PC-9 (cell line): ENCODE measurements at regions not wholly inside any gene's neighbourhood (a gene's known extent, or its start where the extent isn't known, plus 50 kb on each side); places are given as distances from the start of the nearest gene placed in this dataset.

ENCODE experiments used
- BruUV-seq: library from RNA; stranded (reverse); fragments of 400-500 nt; replicated peaks from 2 replicates; lab custom pipeline; 2021; lab: Mats Ljungman, UMichigan
- CTCF ChIA-PET: fragments of 300-600 bp; sonication (Branson Sonifier 250); formaldehyde crosslinking; loops from one replicate; lab custom pipeline; 2022; ENCODE audit warnings: antibody characterized with exemption; lab: Charles Lee
- POLR2A ChIA-PET: fragments of 300-600 bp; sonication (Branson Sonifier 250); formaldehyde crosslinking; loops from one replicate; lab custom pipeline; 2022; ENCODE audit warnings: antibody characterized with exemption; ENCODE audit not compliant: unreplicated experiment; lab: Charles Lee
- DNase-seq, 2 experiments: peaks; one replicate each; pipeline versions ENCODE4 v3.0.0 to v3.0.0-alpha.2; 2015 to 2022; ENCODE audit warnings: mixed read lengths in 1 of 2
- H2AFZ ChIP-seq: fragments of 200-600 bp; sonication (generic); 2 replicates; pipeline ENCODE4 v1.8.1; 2017; ENCODE audit warnings: antibody characterized with exemption
- H3F3A ChIP-seq: fragments of 200-600 bp; sonication (generic); 2 replicates; pipeline ENCODE4 v1.8.1; 2017; ENCODE audit warnings: antibody characterized with exemption, mild to moderate bottlenecking, low read depth; ENCODE audit not compliant: insufficient read depth
- H3K27ac ChIP-seq: fragments of 200-600 bp; sonication (generic); 2 replicates; pipeline ENCODE4 v1.6.1; 2016; ENCODE audit warnings: mixed run types
- H3K27me3 ChIP-seq: fragments of 200-600 bp; sonication (generic); 2 replicates; pipeline ENCODE4 v1.6.1; 2016; ENCODE audit warnings: low read depth, mixed run types; ENCODE audit not compliant: insufficient read depth
- H3K36me3 ChIP-seq: fragments of 200-600 bp; sonication (generic); 2 replicates; pipeline ENCODE4 v1.6.1; 2016; ENCODE audit warnings: low read depth, mixed run types
- H3K4me1 ChIP-seq: fragments of 200-600 bp; sonication (generic); replicated peaks from 2 replicates; pipeline ENCODE4 v1.6.1; 2016; ENCODE audit warnings: mixed run types; ENCODE audit not compliant: insufficient read depth
- H3K4me2 ChIP-seq: fragments of 200-600 bp; sonication (generic); 2 replicates; pipeline ENCODE4 v1.6.1; 2017; ENCODE audit warnings: mixed run types
- H3K4me3 ChIP-seq: fragments of 200-600 bp; sonication (generic); 2 replicates; pipeline ENCODE4 v1.6.1; 2016; ENCODE audit warnings: mixed run types
- H3K79me2 ChIP-seq: fragments of 200-600 bp; sonication (generic); 2 replicates; pipeline ENCODE4 v1.6.1; 2017; ENCODE audit warnings: low read depth, mixed run types
- H3K9me2 ChIP-seq: fragments of 200-600 bp; sonication (generic); 2 replicates; pipeline ENCODE4 v1.8.1; 2017; ENCODE audit warnings: mild to moderate bottlenecking; ENCODE audit not compliant: insufficient read depth
- H3K9me3 ChIP-seq: fragments of 200-600 bp; sonication (generic); 2 replicates; pipeline ENCODE4 v1.8.1; 2016; ENCODE audit warnings: low read depth; ENCODE audit not compliant: insufficient read depth
- H4K20me1 ChIP-seq: fragments of 200-600 bp; sonication (generic); 2 replicates; pipeline ENCODE4 v1.8.1; 2017; ENCODE audit not compliant: insufficient read depth
- EZH2 ChIP-seq: fragments of 200-600 bp; sonication (generic); IDR thresholded peaks from 2 replicates; pipeline ENCODE4 v1.8.0; 2017; ENCODE audit warnings: antibody characterized with exemption, low read depth
- intact Hi-C: fragments of 100-400 bp; cut with micrococcal nuclease; formaldehyde crosslinking; loops from one replicate; pipeline ENCODE4 v1.10.0; 2022; ENCODE audit not compliant: unreplicated experiment
- TF ChIP-seq, protein P1 (sequence below): fragments of 200-600 bp; sonication (generic); conservative IDR thresholded peaks from 2 replicates; pipeline ENCODE4 v1.6.1; 2017; ENCODE audit warnings: mixed run types, antibody characterized with exemption, mild to moderate bottlenecking, moderate library complexity

DNA sequence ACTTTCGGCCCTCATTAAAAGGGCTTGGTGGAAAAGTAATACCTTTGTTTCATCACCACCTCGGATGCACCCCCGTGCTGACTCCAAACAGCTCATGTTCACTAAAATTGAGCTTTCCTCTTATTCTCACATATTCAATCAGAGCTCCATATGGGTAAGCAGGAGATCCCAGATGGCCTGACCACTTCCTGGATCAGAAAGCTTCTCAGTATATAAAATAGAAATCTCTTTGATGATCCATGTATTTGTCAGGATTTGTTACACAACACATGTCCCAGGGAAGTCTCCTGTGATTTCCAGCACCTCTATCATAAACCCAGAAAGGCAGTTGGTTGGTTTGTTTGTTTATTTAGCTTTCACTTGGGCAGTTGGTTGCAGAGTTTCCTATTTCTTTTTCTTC is 402.0 kb downstream of the MLLT3 start:
- DNase-seq: no peak
- Histone ChIP-seq H2AFZ (no peak overlapping the region), H3K4me3 (no peak overlapping the region), H3K9me3 (no peaks in the 10 kb centered on the region), H3K27me3 (no peaks in the 10 kb centered on the region), H3K79me2 (no peaks in the 10 kb centered on the region), H3K4me1 (no peaks in the 10 kb centered on the region), H3K36me3 (no peaks in the 10 kb centered on the region), H3K9me2 (no peaks in the 10 kb centered on the region), H3F3A (no peaks in the 10 kb centered on the region), H3K27ac (no peak overlapping the region), H4K20me1 (no peaks in the 10 kb centered on the region), H3K4me2 (no peak overlapping the region)
- TF ChIP-seq, protein P1, sequence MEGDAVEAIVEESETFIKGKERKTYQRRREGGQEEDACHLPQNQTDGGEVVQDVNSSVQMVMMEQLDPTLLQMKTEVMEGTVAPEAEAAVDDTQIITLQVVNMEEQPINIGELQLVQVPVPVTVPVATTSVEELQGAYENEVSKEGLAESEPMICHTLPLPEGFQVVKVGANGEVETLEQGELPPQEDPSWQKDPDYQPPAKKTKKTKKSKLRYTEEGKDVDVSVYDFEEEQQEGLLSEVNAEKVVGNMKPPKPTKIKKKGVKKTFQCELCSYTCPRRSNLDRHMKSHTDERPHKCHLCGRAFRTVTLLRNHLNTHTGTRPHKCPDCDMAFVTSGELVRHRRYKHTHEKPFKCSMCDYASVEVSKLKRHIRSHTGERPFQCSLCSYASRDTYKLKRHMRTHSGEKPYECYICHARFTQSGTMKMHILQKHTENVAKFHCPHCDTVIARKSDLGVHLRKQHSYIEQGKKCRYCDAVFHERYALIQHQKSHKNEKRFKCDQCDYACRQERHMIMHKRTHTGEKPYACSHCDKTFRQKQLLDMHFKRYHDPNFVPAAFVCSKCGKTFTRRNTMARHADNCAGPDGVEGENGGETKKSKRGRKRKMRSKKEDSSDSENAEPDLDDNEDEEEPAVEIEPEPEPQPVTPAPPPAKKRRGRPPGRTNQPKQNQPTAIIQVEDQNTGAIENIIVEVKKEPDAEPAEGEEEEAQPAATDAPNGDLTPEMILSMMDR: no peak
- no peak for TF ChIP-seq EZH2
- intact Hi-C loops: no loop called here
- ChIA-PET POLR2A (no interaction called here), CTCF (no interaction called here)
- no TSS peak for BruUV-seq

DNA sequence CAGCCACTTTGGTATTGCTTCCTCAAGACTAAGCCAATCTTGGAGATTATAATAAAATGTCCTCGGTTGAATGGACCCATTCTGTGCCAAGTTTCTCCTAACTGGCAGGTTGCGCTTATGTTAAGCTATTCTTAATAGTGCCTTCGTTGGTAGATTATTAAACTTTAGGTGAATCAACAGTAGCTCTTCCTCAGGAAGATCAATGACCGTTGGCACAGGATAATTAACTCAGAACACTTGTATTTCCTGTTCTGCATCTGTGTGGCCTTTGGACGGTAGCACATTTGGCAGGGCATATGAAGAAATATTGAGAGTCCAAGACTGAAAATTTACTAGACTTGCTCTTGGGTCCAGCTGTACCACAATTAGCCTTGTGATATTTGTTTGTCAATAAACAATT is 402.9 kb downstream of the MLLT3 start:
- Histone ChIP-seq H3K27ac (no peak overlapping the region), H4K20me1 (no peaks in the 10 kb centered on the region), H2AFZ (no peak overlapping the region), H3K4me3 (no peak overlapping the region), H3K4me2 (no peak overlapping the region), H3K27me3 (no peaks in the 10 kb centered on the region), H3K9me2 (no peaks in the 10 kb centered on the region), H3K4me1 (no peaks in the 10 kb centered on the region), H3F3A (no peaks in the 10 kb centered on the region), H3K36me3 (no peaks in the 10 kb centered on the region), H3K79me2 (no peaks in the 10 kb centered on the region), H3K9me3 (no peaks in the 10 kb centered on the region)
- BruUV-seq: no TSS peak
- intact Hi-C loops: no loop called here
- no peak for DNase-seq
- ChIA-PET POLR2A (no interaction called here), CTCF (no interaction called here)
- no peak for TF ChIP-seq EZH2
- TF ChIP-seq, protein P1: no peak

DNA sequence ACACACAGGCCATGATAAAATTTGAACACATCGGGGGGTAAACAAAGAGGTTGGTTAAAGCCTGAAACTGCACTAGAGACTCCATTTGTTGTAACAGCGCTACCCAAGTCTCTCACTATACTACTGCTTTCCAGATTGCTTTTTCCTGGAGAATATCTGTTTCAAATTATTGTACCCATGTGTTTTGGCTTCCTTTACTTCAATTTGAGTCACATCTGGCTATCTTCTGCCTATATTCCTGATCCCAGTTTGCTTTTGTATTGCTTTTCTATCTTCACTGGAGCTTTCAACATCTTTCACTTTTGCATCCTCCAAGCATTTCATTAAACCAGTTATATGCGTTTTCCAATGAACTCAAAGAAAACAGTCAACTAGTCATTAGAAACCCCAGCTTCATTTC is 404.7 kb downstream of the MLLT3 start:
- no peaks in the 10 kb centered on the region for H3F3A ChIP-seq
- H3K27me3 ChIP-seq: no peaks in the 10 kb centered on the region
- H3K4me3 ChIP-seq: no peak overlapping the region
- H2AFZ ChIP-seq: no peak overlapping the region
- H3K9me2 ChIP-seq: no peaks in the 10 kb centered on the region
- H3K79me2 ChIP-seq: no peaks in the 10 kb centered on the region
- CTCF ChIA-PET: no interaction called here
- intact Hi-C loops: no loop called here
- H3K9me3 ChIP-seq: no peaks in the 10 kb centered on the region
- no peaks in the 10 kb centered on the region for H3K36me3 ChIP-seq
- BruUV-seq: no TSS peak
- POLR2A ChIA-PET: no interaction called here
- no peaks in the 10 kb centered on the region for H4K20me1 ChIP-seq
- no peak overlapping the region for H3K4me2 ChIP-seq
- no peaks in the 10 kb centered on the region for H3K4me1 ChIP-seq
- DNase-seq: no peak
- H3K27ac ChIP-seq: no peak overlapping the region
- TF ChIP-seq, protein P1: no peak
- TF ChIP-seq EZH2: no peak
